Thoracic aorta (tissue), 2 donors: ENCODE measurements at regions not wholly inside any gene's neighbourhood (a gene's known extent, or its start where the extent isn't known, plus 50 kb on each side); places are given as distances from the start of the nearest gene placed in this dataset.

Source experiments
- ATAC-seq: fragments of 150-250 bp; one replicate; pipeline ENCODE4 v1.8.0; 2017; ENCODE audit warnings: low read depth; ENCODE audit not compliant: insufficient number of reproducible peaks, low FRiP score
- DNase-seq: peaks from one replicate; pipeline ENCODE4 v3.0.0-alpha.2; 2020; ENCODE audit warnings: low spot score
- H3K27ac ChIP-seq, 2 donors: fragments of 200-600 bp; sonication (generic); 1 replicate in 1 of 2; 2 replicates in 1 of 2; pipeline ENCODE4 v1.5.1; 2016; ENCODE audit warnings: mild to moderate bottlenecking in 2 of 2, moderate library complexity in 2 of 2
- H3K27me3 ChIP-seq: fragments of 200-600 bp; sonication (generic); replicated peaks from 2 replicates; pipeline ENCODE4 v1.6.0; 2016; ENCODE audit warnings: mild to moderate bottlenecking; ENCODE audit not compliant: insufficient read depth
- H3K36me3 ChIP-seq: fragments of 200-600 bp; sonication (generic); one replicate; pipeline ENCODE4 v1.5.1; 2016
- H3K4me1 ChIP-seq, 2 donors: fragments of 200-600 bp; sonication (generic); 1 replicate in 1 of 2; 2 replicates in 1 of 2; pipeline versions ENCODE4 v1.5.1 to v1.6.0; 2016; ENCODE audit warnings: low read depth in 2 of 2, mild to moderate bottlenecking in 1 of 2; ENCODE audit not compliant: control insufficient read depth in 1 of 2
- H3K4me3 ChIP-seq: fragments of 200-600 bp; sonication (generic); 2 replicates; pipeline ENCODE4 v1.5.1; 2016; ENCODE audit warnings: mild to moderate bottlenecking
- H3K9me3 ChIP-seq: fragments of 200-600 bp; sonication (generic); 2 replicates; pipeline ENCODE4 v1.5.1; 2016
- TF ChIP-seq, protein P1 (sequence below): fragments of 200-600 bp; sonication (generic); IDR thresholded peaks from one replicate; pipeline ENCODE4 v1.5.1; 2019; ENCODE audit warnings: antibody characterized with exemption

- DNase-seq (no peak), ATAC-seq (no peak)
- no peak overlapping the region for H3K27ac ChIP-seq
- no peaks in the 10 kb centered on the region for H3K9me3 ChIP-seq
- no peak overlapping the region for H3K4me3 ChIP-seq
- no peaks in the 10 kb centered on the region for H3K27me3 ChIP-seq
- no peaks in the 10 kb centered on the region for H3K4me1 ChIP-seq
- TF ChIP-seq, protein P1, sequence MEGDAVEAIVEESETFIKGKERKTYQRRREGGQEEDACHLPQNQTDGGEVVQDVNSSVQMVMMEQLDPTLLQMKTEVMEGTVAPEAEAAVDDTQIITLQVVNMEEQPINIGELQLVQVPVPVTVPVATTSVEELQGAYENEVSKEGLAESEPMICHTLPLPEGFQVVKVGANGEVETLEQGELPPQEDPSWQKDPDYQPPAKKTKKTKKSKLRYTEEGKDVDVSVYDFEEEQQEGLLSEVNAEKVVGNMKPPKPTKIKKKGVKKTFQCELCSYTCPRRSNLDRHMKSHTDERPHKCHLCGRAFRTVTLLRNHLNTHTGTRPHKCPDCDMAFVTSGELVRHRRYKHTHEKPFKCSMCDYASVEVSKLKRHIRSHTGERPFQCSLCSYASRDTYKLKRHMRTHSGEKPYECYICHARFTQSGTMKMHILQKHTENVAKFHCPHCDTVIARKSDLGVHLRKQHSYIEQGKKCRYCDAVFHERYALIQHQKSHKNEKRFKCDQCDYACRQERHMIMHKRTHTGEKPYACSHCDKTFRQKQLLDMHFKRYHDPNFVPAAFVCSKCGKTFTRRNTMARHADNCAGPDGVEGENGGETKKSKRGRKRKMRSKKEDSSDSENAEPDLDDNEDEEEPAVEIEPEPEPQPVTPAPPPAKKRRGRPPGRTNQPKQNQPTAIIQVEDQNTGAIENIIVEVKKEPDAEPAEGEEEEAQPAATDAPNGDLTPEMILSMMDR, result no peak
- H3K36me3 ChIP-seq, result no peaks in the 10 kb centered on the region
Observed at GRCh38 chr4:85280963-85281362, 194.0 kb upstream of the ARHGAP24 start.

- Histone ChIP-seq H3K4me1 (no peaks in the 10 kb centered on the region), H3K27me3 (no peaks in the 10 kb centered on the region), H3K9me3 (peaks cover 4% of the 10 kb centered on the region), H3K4me3 (no peak overlapping the region), H3K27ac (no peak overlapping the region), H3K36me3 (no peaks in the 10 kb centered on the region)
- no peak for ATAC-seq
- TF ChIP-seq, protein P1, result no peak
- no peak for DNase-seq
Observed at GRCh38 chr4:85291226-85291625, 183.7 kb upstream of the ARHGAP24 start.

DNA sequence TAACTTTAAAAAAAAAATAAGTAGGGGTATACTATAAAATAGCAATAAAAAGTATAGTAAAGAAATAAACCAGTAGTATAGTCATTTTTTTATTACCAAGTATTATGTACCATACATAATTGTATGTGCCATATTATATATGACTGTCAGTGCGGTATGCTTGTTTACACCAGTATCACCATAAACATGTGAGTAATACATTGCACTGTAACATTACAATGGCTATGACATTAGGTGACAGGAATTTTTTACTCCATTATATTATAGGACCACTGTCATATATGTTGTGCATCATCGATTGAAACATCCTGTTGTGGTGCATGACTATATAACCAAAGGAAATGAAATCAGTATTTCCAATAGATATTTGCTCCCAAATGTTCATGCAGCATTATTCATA, 176.9 kb upstream of the ARHGAP24 start:
- H3K4me1 ChIP-seq, result no peaks in the 10 kb centered on the region
- no peaks in the 10 kb centered on the region for H3K36me3 ChIP-seq
- H3K9me3 ChIP-seq, result no peaks in the 10 kb centered on the region
- TF ChIP-seq, protein P1, result no peak
- no peaks in the 10 kb centered on the region for H3K27me3 ChIP-seq
- no peak overlapping the region for H3K4me3 ChIP-seq
- no peak overlapping the region for H3K27ac ChIP-seq
- DNase-seq, result no peak
- no peak for ATAC-seq

DNA sequence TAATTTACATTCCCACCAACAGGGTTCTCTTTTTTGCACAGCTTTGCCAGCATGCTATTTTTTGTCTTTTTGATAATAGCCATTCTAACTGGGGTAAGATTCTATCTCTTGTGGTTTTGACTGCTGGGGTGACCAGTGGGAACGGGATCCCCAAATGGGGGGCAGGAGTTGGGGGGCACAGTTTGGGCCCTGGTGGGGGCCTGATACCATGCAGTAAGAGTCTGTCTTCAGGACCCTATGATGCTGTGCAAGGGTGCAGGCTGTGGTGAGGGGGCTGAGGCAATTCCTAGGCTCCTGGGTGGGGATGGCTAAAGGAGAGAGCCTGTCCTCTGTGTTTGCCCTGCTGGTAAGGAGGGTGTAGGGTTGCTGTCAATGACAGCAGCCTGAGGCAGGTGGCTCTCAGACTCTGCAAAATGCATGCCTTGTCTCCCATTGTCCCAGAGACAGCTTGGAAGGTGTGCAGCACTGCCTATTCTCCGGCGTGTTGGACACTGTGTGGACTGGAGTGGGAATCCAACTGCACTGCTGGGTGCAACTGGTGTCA, 172.7 kb upstream of the ARHGAP24 start:
- H3K4me3 ChIP-seq, result no peak overlapping the region
- TF ChIP-seq, protein P1, result no peak
- no peaks in the 10 kb centered on the region for H3K4me1 ChIP-seq
- H3K9me3 ChIP-seq, result no peaks in the 10 kb centered on the region
- H3K27me3 ChIP-seq, result no peaks in the 10 kb centered on the region
- no peaks in the 10 kb centered on the region for H3K36me3 ChIP-seq
- H3K27ac ChIP-seq, result no peak overlapping the region
- DNase-seq (no peak), ATAC-seq (no peak)

DNA sequence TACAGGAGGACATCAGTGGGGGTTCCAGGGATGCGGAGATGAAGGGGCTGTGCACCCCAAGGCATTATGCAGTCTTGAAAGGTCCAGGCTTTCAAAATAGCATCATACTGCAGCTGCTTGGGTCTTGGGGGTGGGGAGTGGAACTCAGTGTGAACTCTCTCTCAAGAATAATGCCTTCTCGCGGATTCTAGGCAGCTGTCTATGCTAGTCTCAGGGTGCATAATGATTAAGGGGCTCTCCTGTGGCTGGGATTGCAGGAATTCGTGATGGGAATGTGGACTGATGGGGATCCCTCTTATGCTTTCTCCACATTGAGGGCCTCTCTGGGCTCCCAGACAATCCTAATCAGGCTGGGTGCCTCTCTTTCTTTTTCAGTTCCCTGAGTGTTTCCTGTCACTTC, 172.2 kb upstream of the ARHGAP24 start:
- DNase-seq, result no peak
- Histone ChIP-seq H3K27ac (no peak overlapping the region), H3K36me3 (no peaks in the 10 kb centered on the region), H3K4me1 (no peaks in the 10 kb centered on the region), H3K27me3 (no peaks in the 10 kb centered on the region), H3K4me3 (no peak overlapping the region), H3K9me3 (no peaks in the 10 kb centered on the region)
- TF ChIP-seq, protein P1, result no peak
- no peak for ATAC-seq
